GM23338 (cell line): ENCODE measurements at regions not wholly inside any gene's neighbourhood (a gene's known extent, or its start where the extent isn't known, plus 50 kb on each side); places are given as distances from the start of the nearest gene placed in this dataset.

Source experiments
- ATAC-seq: fragments of 200-7000 bp; cut with Tn5 transposase; 3 replicates; pipeline ENCODE4 v1.9.1; 2020
- DNase-seq: peaks from one replicate; pipeline ENCODE4 v3.0.0-alpha.2; 2015; ENCODE audit warnings: low spot score
- H2AFZ ChIP-seq: fragments of 200-600 bp; sonication (generic); 2 replicates; pipeline ENCODE4 v1.8.0; 2016; ENCODE audit warnings: antibody characterized with exemption, mild to moderate bottlenecking, moderate library complexity
- H3F3A ChIP-seq: fragments of 200-600 bp; sonication (generic); replicated peaks from 2 replicates; pipeline ENCODE4 v1.8.0; 2017; ENCODE audit warnings: antibody characterized with exemption, mixed run types, low read depth
- H3K27ac ChIP-seq: fragments of 200-600 bp; sonication (generic); 2 replicates; pipeline ENCODE4 v1.6.1; 2016; ENCODE audit warnings: low read depth
- H3K27me3 ChIP-seq: fragments of 200-600 bp; sonication (generic); 2 replicates; pipeline ENCODE4 v1.8.0; 2016; ENCODE audit warnings: mild to moderate bottlenecking, mixed run types, moderate library complexity; ENCODE audit not compliant: insufficient read depth
- H3K36me3 ChIP-seq: fragments of 200-600 bp; sonication (generic); 2 replicates; pipeline ENCODE4 v1.8.0; 2016; ENCODE audit warnings: mild to moderate bottlenecking; ENCODE audit not compliant: insufficient read depth
- H3K4me1 ChIP-seq: fragments of 200-600 bp; sonication (generic); 2 replicates; pipeline ENCODE4 v1.8.0; 2016; ENCODE audit warnings: mild to moderate bottlenecking, moderate library complexity; ENCODE audit not compliant: insufficient read depth
- H3K4me2 ChIP-seq: fragments of 200-600 bp; sonication (generic); 2 replicates; pipeline ENCODE4 v1.7.1; 2017; ENCODE audit warnings: mixed run types
- H3K4me3 ChIP-seq: fragments of 200-600 bp; sonication (generic); 2 replicates; pipeline ENCODE4 v1.6.1; 2016; ENCODE audit warnings: mixed run types
- H3K79me2 ChIP-seq: fragments of 200-600 bp; sonication (generic); replicated peaks from 2 replicates; pipeline ENCODE4 v1.8.0; 2017; ENCODE audit warnings: mild to moderate bottlenecking; ENCODE audit not compliant: insufficient read depth
- H3K9me2 ChIP-seq: fragments of 200-600 bp; sonication (generic); 2 replicates; pipeline ENCODE4 v1.8.0; 2017; ENCODE audit not compliant: insufficient read depth
- H4K20me1 ChIP-seq: fragments of 200-600 bp; sonication (generic); replicated peaks from 2 replicates; pipeline ENCODE4 v1.8.0; 2017; ENCODE audit warnings: mild to moderate bottlenecking; ENCODE audit not compliant: insufficient read depth
- H3K27ac Mint-ChIP-seq: 2 replicates; pipeline ENCODE4 v1.8.0; 2020; ENCODE audit warnings: inconsistent platforms, mild to moderate bottlenecking, moderate library complexity, mixed read lengths
- H3K27me3 Mint-ChIP-seq: 3 replicates; pipeline ENCODE4 v1.8.0; 2022; ENCODE audit warnings: low read depth, mild to moderate bottlenecking, moderate library complexity, mixed read lengths, inconsistent platforms; ENCODE audit not compliant: insufficient read depth, poor library complexity
- H3K36me3 Mint-ChIP-seq: 3 replicates; pipeline ENCODE4 v1.8.0; 2021; ENCODE audit warnings: low read depth, mild to moderate bottlenecking, inconsistent platforms, moderate library complexity, mixed read lengths
- H3K4me1 Mint-ChIP-seq: 3 replicates; pipeline ENCODE4 v1.8.0; 2020; ENCODE audit warnings: mild to moderate bottlenecking, inconsistent platforms, mixed read lengths
- H3K4me3 Mint-ChIP-seq: 3 replicates; pipeline ENCODE4 v1.8.0; 2021; ENCODE audit warnings: moderate library complexity, mild to moderate bottlenecking, inconsistent platforms, mixed read lengths
- H3K9me3 Mint-ChIP-seq: 3 replicates; pipeline ENCODE4 v1.8.0; 2020; ENCODE audit warnings: moderate library complexity, mild to moderate bottlenecking, inconsistent platforms, mixed read lengths
- CREB1 ChIP-seq: fragments of 250-450 bp; sonication (Bioruptor Pico); IDR thresholded peaks from 2 replicates; pipeline ENCODE4 v1.5.0; 2020; ENCODE audit warnings: low read depth, mild to moderate bottlenecking, moderate library complexity
- CTCF ChIP-seq, 2 experiments: fragments of 200-600 bp in 1 of 2; sonication (generic) in 1 of 2; conservative IDR thresholded peaks; 2 replicates each; pipeline versions ENCODE4 v1.5.1 to v1.6.1; 2016 to 2017; ENCODE audit warnings: antibody characterized with exemption in 2 of 2, low read depth in 2 of 2, mild to moderate bottlenecking in 2 of 2, moderate library complexity in 1 of 2
- ETS1 ChIP-seq: IDR thresholded peaks from 2 replicates; pipeline ENCODE4 v1.6.1; 2016; ENCODE audit warnings: antibody characterized with exemption
- EZH2 ChIP-seq: fragments of 200-600 bp; sonication (generic); IDR thresholded peaks from one replicate; pipeline ENCODE4 v1.8.0; 2017; ENCODE audit warnings: antibody characterized with exemption, mild to moderate bottlenecking, low read depth; ENCODE audit not compliant: unreplicated experiment
- EZH2phosphoT487 ChIP-seq: fragments of 200-600 bp; sonication (generic); IDR thresholded peaks from one replicate; pipeline ENCODE4 v1.8.1; 2018; ENCODE audit warnings: antibody characterized with exemption; ENCODE audit not compliant: unreplicated experiment
- JUNB ChIP-seq: IDR thresholded peaks from one replicate; pipeline ENCODE4 v1.6.1; 2016; ENCODE audit warnings: antibody characterized with exemption; ENCODE audit not compliant: unreplicated experiment
- NANOG ChIP-seq: IDR thresholded peaks from 2 replicates; pipeline ENCODE4 v1.6.1; 2016; ENCODE audit warnings: antibody characterized with exemption, borderline replicate concordance
- POLR2AphosphoS5 ChIP-seq: IDR thresholded peaks from 2 replicates; pipeline ENCODE4 v1.6.1; 2016; ENCODE audit warnings: antibody characterized with exemption, low read depth
- REST ChIP-seq: IDR thresholded peaks from one replicate; pipeline ENCODE4 v1.6.1; 2018; ENCODE audit warnings: antibody characterized with exemption; ENCODE audit not compliant: unreplicated experiment
- STAT1 ChIP-seq: IDR thresholded peaks from one replicate; pipeline ENCODE4 v1.6.1; 2016; ENCODE audit warnings: antibody characterized with exemption; ENCODE audit not compliant: unreplicated experiment
- ZNF114 ChIP-seq: fragments of 250-450 bp; sonication (Bioruptor Pico); IDR thresholded peaks from 2 replicates; pipeline ENCODE4 v1.5.0; 2020; ENCODE audit warnings: mild to moderate bottlenecking, moderate library complexity
- ZNF331 ChIP-seq: fragments of 250-450 bp; sonication (Bioruptor Pico); IDR thresholded peaks from 2 replicates; pipeline ENCODE4 v1.5.0; 2020; ENCODE audit warnings: low read depth, mild to moderate bottlenecking, moderate library complexity
- ZNF462 ChIP-seq: fragments of 250-450 bp; sonication (Bioruptor Pico); IDR thresholded peaks from 2 replicates; pipeline ENCODE4 v1.5.0; 2020; ENCODE audit warnings: mild to moderate bottlenecking, moderate library complexity

GRCh38 chr5:174358276-174358675 is 312.8 kb downstream of the NSG2 start:
- Histone ChIP-seq H3K4me2 (no peak overlapping the region), H3K9me2 (0 out of 2 replicates have a peak, but pooled peaks cover 7% of the 10 kb centered on the region), H4K20me1 (no peaks in the 10 kb centered on the region), H3F3A (no peaks in the 10 kb centered on the region), H3K27me3 (no peaks in the 10 kb centered on the region), H3K4me3 (no peak overlapping the region), H3K4me1 (no peaks in the 10 kb centered on the region), H3K36me3 (0 out of 2 replicates have a peak, but pooled peaks cover 5% of the 10 kb centered on the region), H2AFZ (no peak overlapping the region), H3K79me2 (no peaks in the 10 kb centered on the region), H3K27ac (no peak overlapping the region)
- ATAC-seq (no peak), DNase-seq (no peak)
- TF ChIP-seq STAT1 (no peak), REST (no peak), ETS1 (no peak), EZH2 (no peak), CTCF (conservative IDR thresholded peaks at IDR 0.05; ENCODE audit: low read depth in 2 of 2) (no peak), ZNF462 (no peak), JUNB (no peak), CREB1 (CRISPR knock-in tag) (no peak), EZH2phosphoT487 (no peak), NANOG (no peak), ZNF331 (CRISPR knock-in tag) (no peak), ZNF114 (CRISPR knock-in tag) (no peak), POLR2AphosphoS5 (no peak)
- H3K9me3 Mint-ChIP-seq, result peaks cover 10% of the 10 kb centered on the region
- H3K36me3 Mint-ChIP-seq, result no peaks in the 10 kb centered on the region
- H3K4me1 Mint-ChIP-seq, result no peaks in the 10 kb centered on the region
- no peak overlapping the region for H3K4me3 Mint-ChIP-seq
- no peak overlapping the region for H3K27ac Mint-ChIP-seq
- no peaks in the 10 kb centered on the region for H3K27me3 Mint-ChIP-seq
